ENCODE measurements at regions not wholly inside any gene's neighbourhood (a gene's known extent, or its start where the extent isn't known, plus 50 kb on each side); places are given as distances from the start of the nearest gene placed in this dataset.

GRCh38 chr6:100228834-100229441 lies 234.9 kb upstream of the MCHR2 start (continued):
- TF ChIP-seq TARDBP (IDR thresholded peaks at IDR 0.05; ENCODE audit: borderline replicate concordance) = no peak
- no peak for TF ChIP-seq E4F1 (IDR thresholded peaks at IDR 0.05; ENCODE audit: borderline replicate concordance, partially characterized antibody)
- TF ChIP-seq ZNF384 (IDR thresholded peaks at IDR 0.05; ENCODE audit: borderline replicate concordance, low read depth, low read length) = no peak
- TF ChIP-seq EED (IDR thresholded peaks at IDR 0.05; ENCODE audit: low read depth) = no peak
- TF ChIP-seq RCOR1 (conservative IDR thresholded peaks at IDR 0.05; ENCODE audit: low read depth, low read length) = no peak
- no peak for TF ChIP-seq ASH2L (IDR thresholded peaks at IDR 0.05; ENCODE audit: borderline replicate concordance, low read depth)
- no peak for TF ChIP-seq SIX5 (IDR thresholded peaks at IDR 0.05; ENCODE audit: low read depth, low read length, severe bottlenecking)
- no peak for TF ChIP-seq EGR1 (IDR thresholded peaks at IDR 0.05; ENCODE audit: borderline replicate concordance in 1 of 2, low read depth in 2 of 2, low read length in 2 of 2)
- no peak for TF ChIP-seq BCL3 (IDR thresholded peaks at IDR 0.05; ENCODE audit: borderline replicate concordance, insufficient read depth, low read depth, low read length, poor library complexity, severe bottlenecking)
- no peak for TF ChIP-seq CEBPB (IDR thresholded peaks at IDR 0.05; ENCODE audit: borderline replicate concordance in 1 of 2, low read depth in 2 of 2, low read length in 2 of 2)
- no peak for TF ChIP-seq KAT2A (conservative IDR thresholded peaks at IDR 0.05; ENCODE audit: control insufficient read depth, low read depth, low read length)
- no peak for TF ChIP-seq BRCA1 (IDR thresholded peaks at IDR 0.05; ENCODE audit: low read depth, low read length)
- 0 out of 2 replicates have a peak, but pooled peaks have one; percentile 20 for TF ChIP-seq TCF12 (IDR thresholded peaks at IDR 0.05; ENCODE audit: low read depth, low read length)
- TF ChIP-seq STAT3 (IDR thresholded peaks at IDR 0.05; ENCODE audit: low read depth, low read length) = no peak
- TF ChIP-seq CHD4 (IDR thresholded peaks at IDR 0.05) = no peak
- no peak for TF ChIP-seq MLLT1 (IDR thresholded peaks at IDR 0.05)
- TF ChIP-seq BHLHE40 (IDR thresholded peaks at IDR 0.05; ENCODE audit: borderline replicate concordance in 1 of 2, low read depth in 2 of 2, low read length in 1 of 2) = 0 out of 4 replicates have a peak, but pooled peaks of 1 of the 2 experiments have one; percentile 18
- no peak for TF ChIP-seq RAD51 (IDR thresholded peaks at IDR 0.05)
- no peak for TF ChIP-seq BCL11A (IDR thresholded peaks at IDR 0.05; ENCODE audit: low read depth, low read length)
- TF ChIP-seq RFX5 (IDR thresholded peaks at IDR 0.05; ENCODE audit: low read depth, low read length) = no peak
- TF ChIP-seq SUPT20H (IDR thresholded peaks at IDR 0.05; ENCODE audit: borderline replicate concordance, control insufficient read depth, low read depth, low read length) = no peak
- no peak for TF ChIP-seq MAX (IDR thresholded peaks at IDR 0.05; ENCODE audit: low read depth, low read length)
- TF ChIP-seq JUNB (IDR thresholded peaks at IDR 0.05) = no peak
- TF ChIP-seq SREBF2 (IDR thresholded peaks at IDR 0.05; ENCODE audit: low read length) = no peak
- TF ChIP-seq SIN3A (IDR thresholded peaks at IDR 0.05; ENCODE audit: low read depth, low read length) = no peak
- TF ChIP-seq ZNF24 (IDR thresholded peaks at IDR 0.05) = no peak

All from GM12878 (cell line).